Body of pancreas (tissue), 4 donors: ENCODE measurements at regions not wholly inside any gene's neighbourhood (a gene's known extent, or its start where the extent isn't known, plus 50 kb on each side); places are given as distances from the start of the nearest gene placed in this dataset.

Experiments
- POLR2A ChIP-seq, 3 donors: fragments of 450-650 bp; IDR thresholded peaks; one replicate each; pipeline ENCODE4 v1.6.1; 2016; ENCODE audit warnings: antibody characterized with exemption in 3 of 3, mild to moderate bottlenecking in 2 of 3
- TF ChIP-seq, protein P1 (sequence below), 7 experiments: fragments of 450-650 bp in 4 of 7; fragments of 200-600 bp in 3 of 7; sonication (generic) in 3 of 7; IDR thresholded peaks; one replicate each; pipeline ENCODE4 v1.5.1; 2016 to 2019; ENCODE audit warnings: antibody characterized with exemption in 7 of 7

DNA sequence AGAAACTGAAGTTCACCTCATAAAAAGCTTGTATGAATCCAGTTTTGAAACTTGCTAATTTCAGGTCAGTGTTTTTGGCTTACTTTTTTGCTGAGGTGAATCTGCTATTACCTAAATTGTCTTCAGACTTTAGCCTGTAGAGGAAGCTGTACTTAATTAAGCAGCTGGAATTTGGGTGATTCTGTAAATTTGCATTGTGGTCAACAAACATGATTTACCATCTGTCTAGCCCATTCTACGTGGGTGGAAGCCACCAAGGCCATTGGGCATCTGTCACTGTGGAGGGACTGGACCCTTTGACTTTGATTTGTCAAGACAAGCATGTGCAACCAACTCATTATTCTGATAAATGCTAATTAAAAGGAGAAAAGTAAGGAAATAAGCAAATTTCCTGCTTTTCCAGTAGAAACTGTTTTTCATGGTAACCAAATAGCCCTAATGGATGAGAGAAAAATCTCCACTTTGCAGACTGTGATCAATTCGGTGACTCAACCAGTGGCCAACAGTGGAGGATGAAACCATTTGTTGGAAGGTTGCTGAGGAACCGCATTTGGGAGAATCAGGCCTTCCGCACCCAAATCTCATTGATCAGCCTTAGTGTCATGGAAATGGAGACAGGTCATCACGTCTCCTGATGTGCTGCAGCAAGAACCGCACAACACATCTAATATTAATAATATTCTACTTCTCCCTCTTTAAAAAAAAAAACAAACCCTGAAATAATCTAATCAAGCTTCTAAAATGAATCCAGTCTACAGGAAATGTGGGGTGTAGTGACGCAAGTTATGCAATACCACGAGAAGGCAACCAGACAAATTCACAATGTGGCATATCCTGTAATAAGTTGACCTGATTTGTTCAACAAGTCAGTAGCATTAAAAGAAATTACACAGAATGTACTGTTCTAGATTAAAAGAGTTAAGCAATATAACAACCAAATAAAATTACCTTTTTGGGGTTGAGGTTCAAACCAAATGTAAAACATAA lies 54.3 kb downstream of the GARRE1 start:
- TF ChIP-seq, protein P1, sequence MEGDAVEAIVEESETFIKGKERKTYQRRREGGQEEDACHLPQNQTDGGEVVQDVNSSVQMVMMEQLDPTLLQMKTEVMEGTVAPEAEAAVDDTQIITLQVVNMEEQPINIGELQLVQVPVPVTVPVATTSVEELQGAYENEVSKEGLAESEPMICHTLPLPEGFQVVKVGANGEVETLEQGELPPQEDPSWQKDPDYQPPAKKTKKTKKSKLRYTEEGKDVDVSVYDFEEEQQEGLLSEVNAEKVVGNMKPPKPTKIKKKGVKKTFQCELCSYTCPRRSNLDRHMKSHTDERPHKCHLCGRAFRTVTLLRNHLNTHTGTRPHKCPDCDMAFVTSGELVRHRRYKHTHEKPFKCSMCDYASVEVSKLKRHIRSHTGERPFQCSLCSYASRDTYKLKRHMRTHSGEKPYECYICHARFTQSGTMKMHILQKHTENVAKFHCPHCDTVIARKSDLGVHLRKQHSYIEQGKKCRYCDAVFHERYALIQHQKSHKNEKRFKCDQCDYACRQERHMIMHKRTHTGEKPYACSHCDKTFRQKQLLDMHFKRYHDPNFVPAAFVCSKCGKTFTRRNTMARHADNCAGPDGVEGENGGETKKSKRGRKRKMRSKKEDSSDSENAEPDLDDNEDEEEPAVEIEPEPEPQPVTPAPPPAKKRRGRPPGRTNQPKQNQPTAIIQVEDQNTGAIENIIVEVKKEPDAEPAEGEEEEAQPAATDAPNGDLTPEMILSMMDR (IDR thresholded peaks at IDR 0.05) = no peak
- no peak for TF ChIP-seq POLR2A (IDR thresholded peaks at IDR 0.05)
